Natural killer cell treated with Interleukin-12 subunit alpha and Interleukin-12 subunit beta and Interleukin-15 and Interleukin-18, amount 100 ng/mL, for 72 hours (primary cell): ENCODE measurements at regions not wholly inside any gene's neighbourhood (a gene's known extent, or its start where the extent isn't known, plus 50 kb on each side); places are given as distances from the start of the nearest gene placed in this dataset.

ENCODE experiments used
- ATAC-seq, 2 donors: fragments of 150-1000 bp; cut with Tn5 transposase in 1 of 2; sonication (Bioruptor Pico), chemical (Tn5 transposase) in 1 of 2; 2 replicates each; pipeline ENCODE4 v1.10.0; 2021
- DNase-seq: peaks from one replicate; pipeline ENCODE4 v3.0.0; 2022; ENCODE audit warnings: low spot score
- H3K27ac Mint-ChIP-seq, 2 donors: 1 replicate in 1 of 2; 2 replicates in 1 of 2; pipeline ENCODE4 v1.8.0; 2022; ENCODE audit warnings: mixed read lengths in 2 of 2, mild to moderate bottlenecking in 1 of 2, moderate library complexity in 1 of 2
- H3K27me3 Mint-ChIP-seq, 2 donors: 1 replicate in 1 of 2; 2 replicates in 1 of 2; pipeline ENCODE4 v1.8.0; 2022; ENCODE audit warnings: mixed read lengths in 2 of 2
- H3K36me3 Mint-ChIP-seq: one replicate; pipeline ENCODE4 v1.8.0; 2022; ENCODE audit warnings: mixed read lengths
- H3K4me1 Mint-ChIP-seq, 2 donors: 1 replicate in 1 of 2; 2 replicates in 1 of 2; pipeline ENCODE4 v1.8.0; 2022; ENCODE audit warnings: low read depth in 2 of 2, mixed read lengths in 2 of 2, mild to moderate bottlenecking in 1 of 2
- H3K4me3 Mint-ChIP-seq: one replicate; pipeline ENCODE4 v1.8.0; 2022; ENCODE audit warnings: mixed read lengths
- H3K9me3 Mint-ChIP-seq: 2 replicates; pipeline ENCODE4 v1.8.0; 2022; ENCODE audit warnings: mixed read lengths

- H3K4me3 Mint-ChIP-seq, result no peak overlapping the region
- H3K27me3 Mint-ChIP-seq, result peaks cover 10 to 33% of the 10 kb centered on the region in 2 donors
- H3K36me3 Mint-ChIP-seq, result no peaks in the 10 kb centered on the region
- no peaks in the 10 kb centered on the region for H3K9me3 Mint-ChIP-seq
- DNase-seq (no peak), ATAC-seq (no peak)
- H3K27ac Mint-ChIP-seq, result no peak overlapping the region
- H3K4me1 Mint-ChIP-seq, result no peaks in the 10 kb centered on the region
Measured at GRCh38 chr10:89829262-89829886, 128.0 kb downstream of the KIF20B start.

- ATAC-seq (no peak), DNase-seq (no peak)
- no peaks in the 10 kb centered on the region for H3K4me1 Mint-ChIP-seq
- no peak overlapping the region for H3K27ac Mint-ChIP-seq
- no peak overlapping the region for H3K4me3 Mint-ChIP-seq
- H3K36me3 Mint-ChIP-seq, result no peaks in the 10 kb centered on the region
- H3K27me3 Mint-ChIP-seq, result peaks cover 10 to 33% of the 10 kb centered on the region in 2 donors
- H3K9me3 Mint-ChIP-seq, result no peaks in the 10 kb centered on the region
Measured at GRCh38 chr10:89829887-89830269, 128.5 kb downstream of the KIF20B start.

GRCh38 chr10:89830624-89831023 is 129.2 kb downstream of the KIF20B start:
- Mint-ChIP-seq H3K27ac (no peak overlapping the region), H3K36me3 (no peaks in the 10 kb centered on the region), H3K4me1 (no peaks in the 10 kb centered on the region), H3K27me3 (peaks cover 10 to 33% of the 10 kb centered on the region in 2 donors), H3K9me3 (no peaks in the 10 kb centered on the region), H3K4me3 (no peak overlapping the region)
- DNase-seq (no peak), ATAC-seq (no peak)

- DNase-seq (no peak), ATAC-seq (peak in 1 of 2 donors; percentile 50)
- Mint-ChIP-seq H3K27me3 (peaks cover 9 to 17% of the 10 kb centered on the region in 2 donors), H3K9me3 (no peaks in the 10 kb centered on the region), H3K36me3 (no peaks in the 10 kb centered on the region), H3K4me3 (peak overlapping the region; percentile 80), H3K27ac (peak overlapping the region in 1 of 2 donors; percentile 71), H3K4me1 (peaks cover 9 to 15% of the 10 kb centered on the region in 2 donors)
Measured at GRCh38 chr10:89836840-89837164, 135.4 kb downstream of the KIF20B start.

DNA sequence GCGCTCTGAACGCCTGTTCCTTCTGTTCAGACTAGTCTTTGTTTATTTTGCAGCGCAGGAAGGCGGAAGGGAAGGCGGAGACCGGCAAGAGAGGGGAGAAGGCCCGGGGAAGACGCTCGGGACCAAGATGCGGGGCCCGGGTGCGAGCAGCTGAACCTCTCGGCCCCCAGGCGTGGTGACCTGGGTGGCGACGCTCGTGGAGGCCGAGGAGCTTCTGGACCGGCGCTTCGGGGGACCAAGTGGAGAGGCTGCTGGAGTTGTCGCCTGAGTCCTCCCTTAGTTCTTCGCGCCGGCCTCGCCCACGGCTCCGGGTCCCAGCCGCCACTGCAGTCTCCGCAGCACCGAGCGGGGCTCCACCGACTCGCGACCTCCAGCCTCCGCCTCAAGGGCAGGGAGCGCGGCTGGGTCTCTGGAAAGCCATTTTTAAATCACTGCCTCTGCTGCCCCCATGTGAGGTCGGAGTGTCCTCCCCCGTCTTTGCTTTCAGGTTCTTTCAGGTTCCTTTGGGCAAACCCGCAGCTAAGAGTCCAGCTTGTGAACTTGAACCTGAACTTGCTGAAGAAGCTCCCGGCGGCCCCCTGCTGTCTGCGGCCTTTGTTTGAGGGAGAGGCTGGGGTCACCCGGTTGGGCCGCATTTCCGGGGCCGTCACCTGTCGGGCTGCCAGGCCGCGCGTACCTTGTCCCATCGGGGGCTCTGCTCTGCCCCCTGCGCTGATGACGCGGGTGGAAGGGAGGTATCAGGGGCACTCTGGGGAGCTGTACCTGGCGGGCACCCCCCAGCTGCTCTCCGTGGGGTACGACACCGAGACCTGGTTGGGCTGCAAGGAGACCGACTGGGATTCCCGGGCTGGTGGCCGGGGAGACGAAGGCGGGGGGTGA is 136.0 kb downstream of the KIF20B start:
- H3K4me3 Mint-ChIP-seq, result peak overlapping the region; percentile 80
- peak; percentile 59 to 66 for ATAC-seq
- H3K36me3 Mint-ChIP-seq, result no peaks in the 10 kb centered on the region
- peaks cover 9 to 15% of the 10 kb centered on the region in 2 donors for H3K4me1 Mint-ChIP-seq
- H3K27ac Mint-ChIP-seq, result peak overlapping the region in 1 of 2 donors; percentile 71
- DNase-seq, result no peak
- H3K9me3 Mint-ChIP-seq, result no peaks in the 10 kb centered on the region
- peaks cover 9 to 14% of the 10 kb centered on the region in 2 donors for H3K27me3 Mint-ChIP-seq

GRCh38 chr10:89838044-89838615 is 136.7 kb downstream of the KIF20B start:
- Mint-ChIP-seq H3K4me1 (peaks cover 9 to 15% of the 10 kb centered on the region in 2 donors), H3K9me3 (no peaks in the 10 kb centered on the region), H3K36me3 (no peaks in the 10 kb centered on the region), H3K27ac (peak overlapping the region in 1 of 2 donors; percentile 71), H3K27me3 (peaks cover 9 to 11% of the 10 kb centered on the region in 2 donors), H3K4me3 (peak overlapping the region; percentile 80)
- DNase-seq (no peak), ATAC-seq (no peak)

GRCh38 chr10:89845541-89846280 is 144.3 kb downstream of the KIF20B start:
- Mint-ChIP-seq H3K36me3 (no peaks in the 10 kb centered on the region), H3K4me3 (no peak overlapping the region), H3K9me3 (no peaks in the 10 kb centered on the region), H3K27ac (no peak overlapping the region), H3K27me3 (peaks cover 20 to 46% of the 10 kb centered on the region in 2 donors), H3K4me1 (no peaks in the 10 kb centered on the region)
- no peak for ATAC-seq
- no peak for DNase-seq

DNA sequence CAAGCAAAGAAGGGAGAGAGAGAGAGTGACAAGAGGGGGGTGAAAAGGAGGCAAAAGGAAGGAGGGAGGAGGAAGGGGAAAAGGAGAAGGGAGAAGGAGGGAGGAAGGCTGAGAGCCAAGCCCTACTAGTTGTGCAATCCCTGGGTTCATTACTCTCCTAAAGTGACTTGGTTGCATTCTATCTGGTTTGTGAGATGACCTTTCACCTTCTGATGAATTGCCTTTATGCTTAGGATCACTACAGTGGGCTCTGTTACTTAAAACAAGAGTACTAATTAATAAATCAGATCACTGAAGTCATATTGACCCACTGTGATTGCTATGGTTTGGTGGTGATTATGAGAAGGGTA is 144.9 kb downstream of the KIF20B start:
- no peak overlapping the region for H3K27ac Mint-ChIP-seq
- H3K36me3 Mint-ChIP-seq, result no peaks in the 10 kb centered on the region
- H3K4me1 Mint-ChIP-seq, result no peaks in the 10 kb centered on the region
- H3K9me3 Mint-ChIP-seq, result no peaks in the 10 kb centered on the region
- DNase-seq (no peak), ATAC-seq (no peak)
- no peak overlapping the region for H3K4me3 Mint-ChIP-seq
- peaks cover 18 to 46% of the 10 kb centered on the region in 2 donors for H3K27me3 Mint-ChIP-seq

GRCh38 chr10:89846786-89847185 is 145.4 kb downstream of the KIF20B start:
- Mint-ChIP-seq H3K27me3 (peaks cover 15 to 46% of the 10 kb centered on the region in 2 donors), H3K36me3 (no peaks in the 10 kb centered on the region), H3K4me3 (no peak overlapping the region), H3K27ac (no peak overlapping the region), H3K4me1 (no peaks in the 10 kb centered on the region), H3K9me3 (no peaks in the 10 kb centered on the region)
- no peak for DNase-seq
- no peak for ATAC-seq

GRCh38 chr10:89852872-89853271 is 151.5 kb downstream of the KIF20B start:
- Mint-ChIP-seq H3K27ac (no peak overlapping the region), H3K27me3 (peaks cover 11 to 20% of the 10 kb centered on the region in 2 donors), H3K4me1 (no peaks in the 10 kb centered on the region), H3K36me3 (no peaks in the 10 kb centered on the region), H3K9me3 (no peaks in the 10 kb centered on the region), H3K4me3 (no peak overlapping the region)
- DNase-seq (no peak), ATAC-seq (no peak)

GRCh38 chr10:89853781-89854191 is 152.4 kb downstream of the KIF20B start:
- Mint-ChIP-seq H3K36me3 (no peaks in the 10 kb centered on the region), H3K9me3 (no peaks in the 10 kb centered on the region), H3K4me1 (no peaks in the 10 kb centered on the region), H3K27ac (no peak overlapping the region), H3K27me3 (peaks cover 11 to 19% of the 10 kb centered on the region in 2 donors), H3K4me3 (no peak overlapping the region)
- DNase-seq, result no peak
- peak in 1 of 2 donors; percentile 48 for ATAC-seq

DNA sequence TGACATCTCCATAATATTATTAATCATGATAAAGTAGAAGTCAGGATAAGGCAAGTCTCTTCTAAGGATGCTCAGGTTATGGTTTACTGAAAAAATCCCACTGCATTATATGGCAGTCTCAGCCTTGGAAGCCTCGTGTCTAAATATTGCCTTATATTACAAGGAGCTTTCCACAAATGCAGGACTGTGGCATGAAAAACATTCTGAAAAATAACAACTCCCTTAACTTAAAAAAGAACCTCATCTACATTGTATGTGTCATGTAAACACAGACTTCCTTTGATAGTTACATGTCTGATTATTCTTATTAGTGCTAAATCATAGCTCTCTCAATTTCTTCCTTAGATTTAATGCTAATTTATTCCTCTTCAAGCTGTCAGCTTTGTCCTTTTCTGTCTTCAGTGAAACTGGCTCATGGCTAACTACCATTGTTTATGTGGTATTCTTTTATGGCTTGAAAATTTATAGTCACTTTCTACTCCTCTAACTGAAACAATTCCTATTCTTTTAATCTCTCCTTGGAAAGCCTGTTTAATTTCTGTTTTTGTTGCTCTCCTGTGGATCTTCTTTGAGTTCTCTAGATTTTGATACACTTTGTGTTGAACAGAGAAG is 156.1 kb downstream of the KIF20B start:
- no peaks in the 10 kb centered on the region for H3K9me3 Mint-ChIP-seq
- DNase-seq, result no peak
- H3K36me3 Mint-ChIP-seq, result no peaks in the 10 kb centered on the region
- H3K4me3 Mint-ChIP-seq, result no peak overlapping the region
- H3K27ac Mint-ChIP-seq, result no peak overlapping the region
- peaks cover 0 to 5% of the 10 kb centered on the region in 2 donors for H3K27me3 Mint-ChIP-seq
- peaks cover 14 to 17% of the 10 kb centered on the region in 2 donors for H3K4me1 Mint-ChIP-seq
- no peak for ATAC-seq

- peaks cover 3 to 15% of the 10 kb centered on the region in 2 donors for H3K27me3 Mint-ChIP-seq
- peak overlapping the region; percentile 45 to 58 for H3K27ac Mint-ChIP-seq
- no peaks in the 10 kb centered on the region for H3K36me3 Mint-ChIP-seq
- peaks cover 14 to 17% of the 10 kb centered on the region in 2 donors for H3K4me1 Mint-ChIP-seq
- peak overlapping the region; percentile 72 for H3K4me3 Mint-ChIP-seq
- ATAC-seq (no peak), DNase-seq (no peak)
- H3K9me3 Mint-ChIP-seq, result no peaks in the 10 kb centered on the region
Measured at GRCh38 chr10:89861199-89861573, 159.8 kb downstream of the KIF20B start.
